ENCODE measurements at regions not wholly inside any gene's neighbourhood (a gene's known extent, or its start where the extent isn't known, plus 50 kb on each side); places are given as distances from the start of the nearest gene placed in this dataset.

DNA sequence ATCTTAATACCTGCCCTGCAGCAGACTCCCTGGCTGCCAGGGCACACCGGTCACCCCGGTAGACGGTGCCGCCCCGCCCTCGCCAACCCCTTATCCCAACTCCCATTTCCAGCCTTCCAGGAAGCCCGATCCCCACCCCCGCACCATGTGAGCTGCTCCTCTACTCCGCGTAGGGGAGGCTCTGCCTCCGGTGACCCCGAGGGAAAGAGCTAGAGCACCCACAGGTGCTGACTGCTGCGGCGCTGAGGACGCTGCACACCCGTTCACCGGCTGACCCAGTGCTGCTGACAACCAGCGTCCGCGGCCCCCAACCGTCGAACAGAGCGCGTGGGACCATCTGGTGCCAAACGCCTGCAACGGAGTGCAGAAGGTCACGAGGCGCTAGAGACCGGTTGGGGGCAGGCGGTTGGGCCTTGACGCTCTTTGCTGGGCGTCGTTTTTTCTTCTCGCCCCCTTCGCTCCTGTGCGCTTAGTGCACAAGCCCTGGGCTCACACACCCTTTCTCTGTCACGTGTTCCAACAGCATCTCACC is 59.6 kb upstream of the ZNF599 start:
- TF ChIP-seq, protein P1, sequence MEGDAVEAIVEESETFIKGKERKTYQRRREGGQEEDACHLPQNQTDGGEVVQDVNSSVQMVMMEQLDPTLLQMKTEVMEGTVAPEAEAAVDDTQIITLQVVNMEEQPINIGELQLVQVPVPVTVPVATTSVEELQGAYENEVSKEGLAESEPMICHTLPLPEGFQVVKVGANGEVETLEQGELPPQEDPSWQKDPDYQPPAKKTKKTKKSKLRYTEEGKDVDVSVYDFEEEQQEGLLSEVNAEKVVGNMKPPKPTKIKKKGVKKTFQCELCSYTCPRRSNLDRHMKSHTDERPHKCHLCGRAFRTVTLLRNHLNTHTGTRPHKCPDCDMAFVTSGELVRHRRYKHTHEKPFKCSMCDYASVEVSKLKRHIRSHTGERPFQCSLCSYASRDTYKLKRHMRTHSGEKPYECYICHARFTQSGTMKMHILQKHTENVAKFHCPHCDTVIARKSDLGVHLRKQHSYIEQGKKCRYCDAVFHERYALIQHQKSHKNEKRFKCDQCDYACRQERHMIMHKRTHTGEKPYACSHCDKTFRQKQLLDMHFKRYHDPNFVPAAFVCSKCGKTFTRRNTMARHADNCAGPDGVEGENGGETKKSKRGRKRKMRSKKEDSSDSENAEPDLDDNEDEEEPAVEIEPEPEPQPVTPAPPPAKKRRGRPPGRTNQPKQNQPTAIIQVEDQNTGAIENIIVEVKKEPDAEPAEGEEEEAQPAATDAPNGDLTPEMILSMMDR (conservative IDR thresholded peaks at IDR 0.05): no peak
- TF ChIP-seq EZH2 (IDR thresholded peaks at IDR 0.05; ENCODE audit: low read depth): no peak

All from PC-9 (cell line).